NCI-H1436 treated with DMSO at 0.1 percent for 48 hours (cell line): ENCODE measurements at regions not wholly inside any gene's neighbourhood (a gene's known extent, or its start where the extent isn't known, plus 50 kb on each side); places are given as distances from the start of the nearest gene placed in this dataset.
"Not testable (repeated sequence)": the region's sequence is repeated elsewhere in the genome, so short reads cannot be mapped to it uniquely, and the experiment has no call there.

Experiments
- DNase-seq: peaks from one replicate; lab custom pipeline; 2025; lab: John Stamatoyannopoulos, UW

- DNase-seq = not testable (repeated sequence)
Measured at GRCh38 chr2:111503844-111504570, 380.0 kb downstream of the ANAPC1 start.

DNA sequence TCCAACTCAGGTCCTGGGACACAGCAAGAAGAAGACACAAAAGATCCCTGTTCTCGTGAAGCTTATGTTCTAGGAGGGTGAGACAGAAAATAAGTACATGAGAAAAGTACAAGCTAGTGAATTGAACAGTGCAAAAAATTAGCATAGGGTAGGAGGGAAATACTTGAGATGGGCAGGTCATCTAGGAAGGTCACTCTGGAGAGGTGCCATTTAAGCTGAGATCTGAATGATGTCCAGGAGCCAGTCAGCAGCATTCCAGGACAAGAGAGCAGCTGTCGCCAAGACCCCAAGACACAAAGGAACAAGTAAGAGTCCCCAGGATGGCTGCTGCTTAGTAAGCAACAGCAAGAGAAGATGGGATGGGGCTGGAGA lies 379.4 kb downstream of the ANAPC1 start:
- not testable (repeated sequence) for DNase-seq

- not testable (repeated sequence) for DNase-seq
Measured at GRCh38 chr2:111505267-111505666, 378.7 kb downstream of the ANAPC1 start.

GRCh38 chr2:111506936-111507335 lies 377.1 kb downstream of the ANAPC1 start:
- not testable (repeated sequence) for DNase-seq

DNA sequence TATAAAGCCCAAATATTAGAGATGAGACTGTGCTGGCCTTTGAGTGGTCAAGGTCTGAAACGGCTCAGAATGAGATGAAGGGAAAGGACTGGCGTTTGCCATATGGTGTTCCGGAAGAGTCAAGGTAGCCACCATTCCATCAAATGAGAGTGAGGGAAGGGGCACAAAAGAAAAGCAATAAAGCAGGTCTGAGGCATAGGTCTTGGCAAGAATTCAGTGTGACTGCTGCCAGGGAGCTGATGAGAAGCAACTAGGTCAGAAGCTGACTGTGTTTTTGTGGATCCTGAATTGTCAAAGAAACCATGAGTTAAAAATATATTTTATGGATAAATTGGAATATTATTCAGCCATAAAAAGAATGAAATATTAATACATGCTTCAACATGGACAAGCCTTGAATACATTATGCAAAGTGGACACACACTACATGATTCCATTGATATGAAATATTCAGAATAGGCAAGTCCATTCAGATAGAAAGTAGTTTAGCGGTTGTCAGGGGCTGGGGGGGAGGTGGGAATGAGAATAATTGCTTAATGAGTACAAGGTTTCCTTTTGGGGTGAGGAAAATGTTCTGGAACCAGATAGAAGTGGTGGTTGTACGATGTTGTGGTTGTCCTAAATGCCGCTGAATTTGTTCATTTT lies 374.6 kb downstream of the ANAPC1 start:
- not testable (repeated sequence) for DNase-seq

- DNase-seq = not testable (repeated sequence)
Measured at GRCh38 chr2:111510384-111510783, 373.6 kb downstream of the ANAPC1 start.

DNA sequence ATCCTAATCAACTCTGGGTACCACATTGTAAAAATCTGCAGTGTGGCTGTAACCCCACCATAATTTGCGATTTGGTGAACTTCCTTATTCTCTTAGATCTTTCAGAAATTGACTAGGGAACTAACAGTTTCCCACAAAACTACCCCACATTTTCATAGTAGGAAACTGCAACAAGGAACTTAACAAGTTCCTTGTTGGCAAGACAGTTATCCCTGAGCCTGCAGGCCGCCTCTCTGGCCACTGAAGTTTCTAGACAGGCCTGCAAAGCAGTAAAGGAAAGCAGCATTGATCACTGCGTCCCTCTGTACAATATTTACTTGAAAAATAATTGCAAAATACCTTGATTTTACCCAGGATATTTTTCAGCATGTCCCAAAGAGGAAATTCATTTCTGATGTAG lies 372.9 kb downstream of the ANAPC1 start:
- not testable (repeated sequence) for DNase-seq

- DNase-seq = not testable (repeated sequence)
Measured at GRCh38 chr2:111512378-111512777, 371.6 kb downstream of the ANAPC1 start.

GRCh38 chr2:111514138-111514537 lies 369.9 kb downstream of the ANAPC1 start:
- DNase-seq = not testable (repeated sequence)

GRCh38 chr2:111517050-111517720 lies 366.8 kb downstream of the ANAPC1 start:
- not testable (repeated sequence) for DNase-seq

GRCh38 chr2:111517721-111518053 lies 366.3 kb downstream of the ANAPC1 start:
- DNase-seq = not testable (repeated sequence)

DNA sequence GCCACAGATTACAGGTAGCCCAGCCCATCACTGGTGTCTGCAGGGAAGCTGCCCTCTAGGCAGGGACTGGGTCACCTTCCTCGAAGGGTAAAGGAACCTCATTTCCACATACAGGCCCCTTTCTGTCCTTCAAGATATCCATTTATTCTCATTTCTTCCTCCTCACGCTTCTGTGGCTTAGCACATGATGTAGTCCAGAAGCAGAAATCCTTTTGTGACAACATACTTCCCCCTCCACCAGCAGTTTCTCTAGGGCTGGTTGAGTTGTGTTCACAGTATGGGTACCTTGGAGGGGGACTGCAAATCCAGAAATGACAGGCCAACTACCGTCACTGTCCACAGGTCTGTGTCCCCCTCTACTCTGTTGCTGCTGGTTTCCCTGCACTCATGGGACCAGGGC lies 364.9 kb downstream of the ANAPC1 start:
- no peak for DNase-seq

DNA sequence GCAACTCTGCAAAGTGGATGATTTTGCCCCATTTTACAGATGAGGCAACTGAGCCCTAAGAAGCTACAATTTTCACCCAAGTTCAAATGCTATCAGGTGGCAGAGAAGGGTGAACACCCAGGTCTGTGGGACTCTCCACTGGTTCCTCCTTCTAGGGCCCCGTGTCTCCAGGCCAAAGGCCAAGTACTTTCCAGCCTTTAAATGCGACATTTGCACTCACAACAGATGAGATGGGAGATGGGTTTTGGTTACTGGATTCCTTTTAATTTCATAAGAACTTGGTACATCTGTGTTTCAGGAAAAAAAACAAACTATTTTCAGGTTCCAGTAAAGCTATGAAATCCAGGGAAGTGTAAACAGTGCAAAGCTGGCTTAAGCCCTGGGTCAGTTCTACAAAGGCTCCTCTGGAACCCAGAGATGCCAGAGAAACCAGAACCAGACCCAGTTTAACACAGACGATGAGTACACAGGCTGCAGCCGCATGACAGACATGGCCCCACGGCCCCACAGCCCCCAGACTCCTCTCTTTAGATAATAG lies 361.7 kb downstream of the ANAPC1 start:
- no peak for DNase-seq

GRCh38 chr2:111523009-111523408 lies 361.0 kb downstream of the ANAPC1 start:
- DNase-seq = no peak

- not testable (repeated sequence) for DNase-seq
Measured at GRCh38 chr2:111525026-111525425, 359.0 kb downstream of the ANAPC1 start.

- DNase-seq = not testable (repeated sequence)
Measured at GRCh38 chr2:111526041-111526639, 357.9 kb downstream of the ANAPC1 start.

GRCh38 chr2:111527707-111528400 lies 356.1 kb downstream of the ANAPC1 start:
- DNase-seq = not testable (repeated sequence)

DNA sequence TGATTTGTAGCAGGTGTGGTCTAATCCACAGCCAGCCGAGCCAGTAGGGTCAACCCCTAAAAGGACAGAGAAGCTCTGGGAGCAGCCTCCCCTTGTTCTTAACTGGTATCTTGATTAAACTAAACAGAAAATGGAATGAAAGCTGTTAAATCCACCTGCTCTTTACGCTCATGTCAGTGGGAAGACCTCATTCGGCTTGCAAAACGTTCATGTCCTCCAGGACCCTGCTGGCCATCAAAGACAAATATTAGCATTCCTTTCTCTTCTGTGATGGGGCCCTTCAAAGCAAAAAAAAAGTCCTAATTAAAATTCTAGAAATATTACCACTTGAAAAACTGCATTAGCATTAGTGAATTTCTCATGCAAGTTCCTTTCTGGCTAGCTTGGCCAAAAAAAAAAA lies 355.0 kb downstream of the ANAPC1 start:
- DNase-seq = not testable (repeated sequence)

DNA sequence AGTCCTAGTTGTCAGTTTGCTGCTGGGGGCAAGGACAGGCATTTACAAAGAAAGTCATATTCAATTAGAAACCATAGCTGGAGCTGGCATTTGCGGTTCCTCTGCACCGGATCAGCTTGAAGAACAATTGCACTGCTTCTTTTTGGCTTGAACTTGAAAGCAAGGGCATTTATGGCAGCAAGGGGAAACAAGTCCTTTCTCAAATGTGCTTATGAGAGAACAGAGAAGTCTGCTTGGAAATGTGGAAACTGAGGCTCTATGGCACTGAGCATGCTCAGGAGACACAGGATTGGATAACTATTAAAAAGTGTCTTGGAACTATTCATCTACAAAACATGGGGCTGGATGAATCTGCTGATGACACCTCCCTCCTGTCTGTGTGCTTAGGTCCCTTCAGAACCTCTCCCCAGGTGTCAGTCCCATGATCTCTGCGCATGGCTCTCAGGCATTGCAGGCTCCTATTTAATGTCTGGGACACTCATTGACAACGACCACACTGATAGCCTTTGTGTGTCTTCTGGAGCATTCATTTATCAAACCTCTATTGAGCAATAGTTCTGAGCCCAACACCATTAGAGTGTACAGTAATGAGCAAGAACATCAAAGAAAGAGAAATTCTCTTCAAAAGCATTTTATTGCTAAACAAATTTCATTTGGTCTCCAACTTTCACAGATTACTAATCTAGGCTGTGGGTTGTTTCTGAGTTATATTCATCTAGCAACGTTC lies 353.6 kb downstream of the ANAPC1 start:
- DNase-seq = not testable (repeated sequence)

DNA sequence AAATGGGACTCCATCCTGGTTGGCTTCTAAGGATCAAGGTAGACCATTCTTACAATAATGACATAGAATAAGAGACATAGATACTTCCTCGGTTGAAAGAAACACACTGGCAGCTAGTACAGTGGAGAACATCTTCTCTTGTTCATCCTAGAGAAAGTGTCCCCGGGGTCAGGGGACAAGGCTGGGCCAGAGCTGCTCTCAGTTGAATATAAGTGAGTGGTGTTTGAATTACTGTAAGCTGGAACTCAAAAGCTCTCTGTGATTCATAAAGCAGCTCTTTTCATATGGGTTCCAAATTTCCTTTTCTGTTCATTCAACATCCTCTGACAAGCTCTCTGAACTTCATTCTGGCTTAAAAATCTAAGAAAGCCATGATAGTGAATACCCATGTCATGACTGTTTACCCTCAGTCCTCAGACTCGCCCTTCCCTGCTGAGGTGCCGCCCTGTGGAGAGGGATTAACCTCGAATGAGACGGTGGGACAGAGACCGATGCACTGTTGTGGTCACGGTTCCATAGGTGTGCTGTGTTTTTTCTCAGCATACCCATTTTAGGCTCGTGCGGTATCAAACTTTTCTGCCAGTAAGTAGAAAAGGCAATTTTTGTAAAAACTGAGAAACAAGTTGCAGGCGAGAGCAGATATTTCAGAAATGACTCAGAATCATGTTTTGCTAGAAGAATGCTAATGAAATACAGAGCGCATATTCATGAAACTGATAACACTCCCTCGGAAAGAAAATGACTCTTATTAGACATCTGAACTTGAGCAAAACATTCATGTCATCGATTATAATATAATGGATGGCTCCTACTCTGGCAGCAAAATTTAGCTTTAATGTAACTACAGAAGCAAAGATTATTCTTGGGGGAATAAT lies 351.1 kb downstream of the ANAPC1 start:
- DNase-seq = not testable (repeated sequence)
